K562 (cell line): ENCODE measurements at regions not wholly inside any gene's neighbourhood (a gene's known extent, or its start where the extent isn't known, plus 50 kb on each side); places are given as distances from the start of the nearest gene placed in this dataset.
A peak's percentile ranks its signal among the peaks of the same experiment; 100 is the strongest.

Experiments
- CBX2 ChIP-seq: fragments of 200-600 bp; sonication (generic); IDR thresholded peaks from one replicate; pipeline ENCODE4 v1.6.1; 2012; ENCODE audit warnings: mild to moderate bottlenecking, low read length, inconsistent platforms; ENCODE audit not compliant: insufficient read depth, poor library complexity, severe bottlenecking
- CBX3 ChIP-seq, 2 experiments: IDR thresholded peaks; 1 replicate in 1 of 2; 2 replicates in 1 of 2; pipeline ENCODE4 v1.6.1; 2012; ENCODE audit warnings: inconsistent platforms in 2 of 2, low read length in 2 of 2, borderline replicate concordance in 1 of 2, control low read depth in 1 of 2
- FOS ChIP-seq: IDR thresholded peaks from 3 replicates; pipeline ENCODE4 v1.6.1; 2011; ENCODE audit not compliant: insufficient read length; ENCODE audit errors: extremely low read depth
- GATAD2A ChIP-seq: fragments of 450-650 bp; IDR thresholded peaks from 2 replicates; pipeline ENCODE4 v1.6.1; 2017
- HOXB6 ChIP-seq: fragments of 250-450 bp; sonication (Bioruptor Pico); IDR thresholded peaks from 2 replicates; pipeline ENCODE4 v1.5.1; 2022; ENCODE audit warnings: mild to moderate bottlenecking, borderline replicate concordance
- JUN ChIP-seq, 2 experiments: sonication (generic) in 1 of 2; formaldehyde crosslinking in 1 of 2; IDR thresholded peaks; 2 replicates each; pipeline versions ENCODE4 v1.6.1 to v1.8.0; 2012 to 2022; ENCODE audit warnings: borderline replicate concordance in 2 of 2, mild to moderate bottlenecking in 2 of 2, improper control_type of control experiment in 1 of 2, low read depth in 1 of 2, low read length in 1 of 2, missing genetic modification reagents in 1 of 2
- JUNB ChIP-seq: fragments of 450-650 bp; formaldehyde crosslinking; conservative IDR thresholded peaks from 2 replicates; pipeline ENCODE4 v1.4.0; 2020; ENCODE audit warnings: mild to moderate bottlenecking
- NONO ChIP-seq, 2 experiments: fragments of 200-400 bp in 1 of 2; fragments of 450-650 bp in 1 of 2; formaldehyde crosslinking in 1 of 2; IDR thresholded peaks; 2 replicates each; pipeline ENCODE4 v1.6.1; 2017; ENCODE audit warnings: low read depth in 2 of 2, mild to moderate bottlenecking in 2 of 2, moderate library complexity in 2 of 2, low read length in 1 of 2
- NR2C1 ChIP-seq, 2 experiments: fragments of 450-650 bp; IDR thresholded peaks; 2 replicates each; pipeline ENCODE4 v1.6.1; 2017; ENCODE audit warnings: mild to moderate bottlenecking in 2 of 2, antibody characterized with exemption in 1 of 2, inconsistent platforms in 1 of 2, missing compliant biosample characterization in 1 of 2, missing genetic modification characterization in 1 of 2
- POLR2AphosphoS5 ChIP-seq: IDR thresholded peaks from 2 replicates; pipeline ENCODE4 v1.6.1; 2011; ENCODE audit warnings: mild to moderate bottlenecking, low read depth, low read length, moderate library complexity; ENCODE audit not compliant: control insufficient read depth, insufficient read depth
- SIX5 ChIP-seq, 2 experiments: IDR thresholded peaks; 2 replicates each; pipeline ENCODE4 v1.6.1; 2011; ENCODE audit warnings: low read length in 2 of 2, borderline replicate concordance in 1 of 2, low read depth in 1 of 2, mild to moderate bottlenecking in 1 of 2, moderate library complexity in 1 of 2; ENCODE audit not compliant: insufficient read depth in 1 of 2
- SMARCA4 ChIP-seq: fragments of 450-650 bp; IDR thresholded peaks from 2 replicates; pipeline ENCODE4 v1.6.1; 2016
- SMARCE1 ChIP-seq: fragments of 450-650 bp; IDR thresholded peaks from 2 replicates; pipeline ENCODE4 v1.7.1; 2016; ENCODE audit warnings: mild to moderate bottlenecking
- ZFP36 ChIP-seq: fragments of 150-350 bp; IDR thresholded peaks from 2 replicates; pipeline ENCODE4 v1.6.1; 2018; ENCODE audit warnings: low read length, low read depth; ENCODE audit not compliant: partially characterized antibody
- ZNF696 ChIP-seq: fragments of 250-450 bp; sonication (Bioruptor Pico); conservative IDR thresholded peaks from 2 replicates; pipeline ENCODE4 v1.4.0; 2020; ENCODE audit warnings: mild to moderate bottlenecking, moderate library complexity
- TF ChIP-seq, protein P1 (sequence below), 2 experiments: IDR thresholded peaks; 2 replicates each; pipeline ENCODE4 v1.6.1; 2012; ENCODE audit warnings: improper control_type of control experiment in 2 of 2, low read depth in 2 of 2, low read length in 2 of 2, borderline replicate concordance in 1 of 2
- TF ChIP-seq, protein P2 (sequence below), 2 experiments: fragments of 450-650 bp; conservative IDR thresholded peaks; 2 replicates each; pipeline ENCODE4 v1.6.1; 2017; ENCODE audit warnings: mild to moderate bottlenecking in 2 of 2, moderate library complexity in 2 of 2
- TF ChIP-seq, protein P3 (sequence below): fragments of 250-450 bp; sonication (Bioruptor Pico); IDR thresholded peaks from 2 replicates; pipeline ENCODE4 v1.6.1; 2021; ENCODE audit warnings: mild to moderate bottlenecking
- TF ChIP-seq, protein P4 (sequence below): IDR thresholded peaks from 2 replicates; pipeline ENCODE4 v1.6.1; 2012; ENCODE audit warnings: low read depth, low read length, improper control_type of control experiment, borderline replicate concordance
- TF ChIP-seq, protein P5 (sequence below), 2 experiments: fragments of 450-650 bp in 1 of 2; sonication (generic) in 1 of 2; formaldehyde crosslinking; conservative IDR thresholded peaks; 2 replicates each; pipeline versions ENCODE4 v1.4.0 to v1.8.1; 2020 to 2022; ENCODE audit warnings: mild to moderate bottlenecking in 1 of 2, missing genetic modification reagents in 1 of 2

DNA sequence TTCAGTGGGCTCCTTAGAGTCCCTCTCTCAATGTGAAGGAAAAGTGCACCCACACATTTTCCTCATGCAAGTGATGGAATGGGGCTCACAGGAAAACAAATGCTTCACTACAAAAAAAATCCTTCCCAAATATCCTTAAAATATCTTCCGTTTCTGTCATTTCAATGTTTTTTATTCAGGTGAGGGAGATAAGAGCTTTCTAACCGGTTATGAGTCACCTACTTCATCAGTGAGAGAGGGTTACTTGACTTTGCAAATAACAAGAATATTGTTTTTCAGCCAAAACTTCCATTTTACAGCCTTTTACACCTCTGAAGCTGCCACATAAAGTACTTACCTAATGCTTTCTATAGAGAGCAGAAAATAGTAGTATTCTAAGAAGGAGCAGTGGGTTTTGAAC, 98.3 kb upstream of the CD55 start (continued):
- TF ChIP-seq, protein P1, sequence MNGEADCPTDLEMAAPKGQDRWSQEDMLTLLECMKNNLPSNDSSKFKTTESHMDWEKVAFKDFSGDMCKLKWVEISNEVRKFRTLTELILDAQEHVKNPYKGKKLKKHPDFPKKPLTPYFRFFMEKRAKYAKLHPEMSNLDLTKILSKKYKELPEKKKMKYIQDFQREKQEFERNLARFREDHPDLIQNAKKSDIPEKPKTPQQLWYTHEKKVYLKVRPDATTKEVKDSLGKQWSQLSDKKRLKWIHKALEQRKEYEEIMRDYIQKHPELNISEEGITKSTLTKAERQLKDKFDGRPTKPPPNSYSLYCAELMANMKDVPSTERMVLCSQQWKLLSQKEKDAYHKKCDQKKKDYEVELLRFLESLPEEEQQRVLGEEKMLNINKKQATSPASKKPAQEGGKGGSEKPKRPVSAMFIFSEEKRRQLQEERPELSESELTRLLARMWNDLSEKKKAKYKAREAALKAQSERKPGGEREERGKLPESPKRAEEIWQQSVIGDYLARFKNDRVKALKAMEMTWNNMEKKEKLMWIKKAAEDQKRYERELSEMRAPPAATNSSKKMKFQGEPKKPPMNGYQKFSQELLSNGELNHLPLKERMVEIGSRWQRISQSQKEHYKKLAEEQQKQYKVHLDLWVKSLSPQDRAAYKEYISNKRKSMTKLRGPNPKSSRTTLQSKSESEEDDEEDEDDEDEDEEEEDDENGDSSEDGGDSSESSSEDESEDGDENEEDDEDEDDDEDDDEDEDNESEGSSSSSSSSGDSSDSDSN (IDR thresholded peaks at IDR 0.05; ENCODE audit: borderline replicate concordance in 1 of 2, low read depth in 2 of 2, low read length in 2 of 2): no peak
- TF ChIP-seq, protein P2, sequence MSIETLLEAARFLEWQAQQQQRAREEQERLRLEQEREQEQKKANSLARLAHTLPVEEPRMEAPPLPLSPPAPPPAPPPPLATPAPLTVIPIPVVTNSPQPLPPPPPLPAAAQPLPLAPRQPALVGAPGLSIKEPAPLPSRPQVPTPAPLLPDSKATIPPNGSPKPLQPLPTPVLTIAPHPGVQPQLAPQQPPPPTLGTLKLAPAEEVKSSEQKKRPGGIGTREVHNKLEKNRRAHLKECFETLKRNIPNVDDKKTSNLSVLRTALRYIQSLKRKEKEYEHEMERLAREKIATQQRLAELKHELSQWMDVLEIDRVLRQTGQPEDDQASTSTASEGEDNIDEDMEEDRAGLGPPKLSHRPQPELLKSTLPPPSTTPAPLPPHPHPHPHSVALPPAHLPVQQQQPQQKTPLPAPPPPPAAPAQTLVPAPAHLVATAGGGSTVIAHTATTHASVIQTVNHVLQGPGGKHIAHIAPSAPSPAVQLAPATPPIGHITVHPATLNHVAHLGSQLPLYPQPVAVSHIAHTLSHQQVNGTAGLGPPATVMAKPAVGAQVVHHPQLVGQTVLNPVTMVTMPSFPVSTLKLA (conservative IDR thresholded peaks at IDR 0.05): 0 out of 4 replicates have a peak, but pooled peaks of 1 of the 2 experiments have one; percentile 12
- TF ChIP-seq ZFP36: no peak
- no peak for TF ChIP-seq CBX3 (IDR thresholded peaks at IDR 0.05; ENCODE audit: borderline replicate concordance in 1 of 2, low read length in 2 of 2)
- no peak for TF ChIP-seq NONO (IDR thresholded peaks at IDR 0.05; ENCODE audit: low read depth in 2 of 2, low read length in 1 of 2)
- TF ChIP-seq JUNB (CRISPR knock-in tag): 0 out of 2 replicates have a peak, but pooled peaks have one; percentile 17
- peak; percentile 70; the same call in 1 of the 2 replicates for TF ChIP-seq JUN (IDR thresholded peaks at IDR 0.05; ENCODE audit: borderline replicate concordance, low read depth, low read length)
- TF ChIP-seq JUN (CRISPR knock-in tag; IDR thresholded peaks at IDR 0.05; ENCODE audit: borderline replicate concordance): no peak
- no peak for TF ChIP-seq FOS
- TF ChIP-seq SMARCE1: peak; percentile 89
- TF ChIP-seq GATAD2A: no peak
- TF ChIP-seq, protein P3, sequence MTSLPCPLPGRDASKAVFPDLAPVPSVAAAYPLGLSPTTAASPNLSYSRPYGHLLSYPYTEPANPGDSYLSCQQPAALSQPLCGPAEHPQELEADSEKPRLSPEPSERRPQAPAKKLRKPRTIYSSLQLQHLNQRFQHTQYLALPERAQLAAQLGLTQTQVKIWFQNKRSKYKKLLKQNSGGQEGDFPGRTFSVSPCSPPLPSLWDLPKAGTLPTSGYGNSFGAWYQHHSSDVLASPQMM (CRISPR knock-in tag): no peak
- TF ChIP-seq ZNF696: no peak
- TF ChIP-seq NR2C1 (IDR thresholded peaks at IDR 0.05): no peak
- 0 out of 2 replicates have a peak, but pooled peaks have one; percentile 23 for TF ChIP-seq NR2C1 (tag; IDR thresholded peaks at IDR 0.05)
- TF ChIP-seq, protein P4, sequence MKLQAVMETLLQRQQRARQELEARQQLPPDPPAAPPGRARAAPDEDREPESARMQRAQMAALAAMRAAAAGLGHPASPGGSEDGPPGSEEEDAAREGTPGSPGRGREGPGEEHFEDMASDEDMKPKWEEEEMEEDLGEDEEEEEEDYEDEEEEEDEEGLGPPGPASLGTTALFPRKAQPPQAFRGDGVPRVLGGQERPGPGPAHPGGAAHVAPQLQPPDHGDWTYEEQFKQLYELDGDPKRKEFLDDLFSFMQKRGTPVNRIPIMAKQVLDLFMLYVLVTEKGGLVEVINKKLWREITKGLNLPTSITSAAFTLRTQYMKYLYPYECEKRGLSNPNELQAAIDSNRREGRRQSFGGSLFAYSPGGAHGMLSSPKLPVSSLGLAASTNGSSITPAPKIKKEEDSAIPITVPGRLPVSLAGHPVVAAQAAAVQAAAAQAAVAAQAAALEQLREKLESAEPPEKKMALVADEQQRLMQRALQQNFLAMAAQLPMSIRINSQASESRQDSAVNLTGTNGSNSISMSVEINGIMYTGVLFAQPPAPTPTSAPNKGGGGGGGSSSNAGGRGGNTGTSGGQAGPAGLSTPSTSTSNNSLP: 0 out of 2 replicates have a peak, but pooled peaks have one; percentile 49
- peak; percentile 77; the same call in 1 of the 2 replicates for TF ChIP-seq SMARCA4
- TF ChIP-seq SIX5 (IDR thresholded peaks at IDR 0.05; ENCODE audit: borderline replicate concordance in 1 of 2, insufficient read depth in 1 of 2, low read depth in 1 of 2, low read length in 2 of 2): no peak
- TF ChIP-seq, protein P5, sequence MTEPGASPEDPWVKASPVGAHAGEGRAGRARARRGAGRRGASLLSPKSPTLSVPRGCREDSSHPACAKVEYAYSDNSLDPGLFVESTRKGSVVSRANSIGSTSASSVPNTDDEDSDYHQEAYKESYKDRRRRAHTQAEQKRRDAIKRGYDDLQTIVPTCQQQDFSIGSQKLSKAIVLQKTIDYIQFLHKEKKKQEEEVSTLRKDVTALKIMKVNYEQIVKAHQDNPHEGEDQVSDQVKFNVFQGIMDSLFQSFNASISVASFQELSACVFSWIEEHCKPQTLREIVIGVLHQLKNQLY (CRISPR knock-in tag; conservative IDR thresholded peaks at IDR 0.05): no peak
- TF ChIP-seq CBX2: no peak
- no peak for TF ChIP-seq POLR2AphosphoS5
- no peak for TF ChIP-seq HOXB6 (CRISPR knock-in tag)
